ENCODE measurements at regions not wholly inside any gene's neighbourhood (a gene's known extent, or its start where the extent isn't known, plus 50 kb on each side); places are given as distances from the start of the nearest gene placed in this dataset.

GRCh38 chr9:17955409-17955808, 376.5 kb downstream of the SH3GL2 start:
- Histone ChIP-seq H3K27ac (no peak overlapping the region), H3K36me3 (no peaks in the 10 kb centered on the region), H3K4me1 (no peaks in the 10 kb centered on the region), H3K27me3 (no peaks in the 10 kb centered on the region), H3K4me3 (no peak overlapping the region), H3K9me3 (no peaks in the 10 kb centered on the region)
- intact Hi-C loops (cut with DNase I): loop anchor here in 1 of 10 donors (10.0 kb wide), 1 partner anchor 61 kb away; no protein-coding TSS in a partner anchor
- no peak for TF ChIP-seq POLR2A (IDR thresholded peaks at IDR 0.05)
- TF ChIP-seq, protein P1, sequence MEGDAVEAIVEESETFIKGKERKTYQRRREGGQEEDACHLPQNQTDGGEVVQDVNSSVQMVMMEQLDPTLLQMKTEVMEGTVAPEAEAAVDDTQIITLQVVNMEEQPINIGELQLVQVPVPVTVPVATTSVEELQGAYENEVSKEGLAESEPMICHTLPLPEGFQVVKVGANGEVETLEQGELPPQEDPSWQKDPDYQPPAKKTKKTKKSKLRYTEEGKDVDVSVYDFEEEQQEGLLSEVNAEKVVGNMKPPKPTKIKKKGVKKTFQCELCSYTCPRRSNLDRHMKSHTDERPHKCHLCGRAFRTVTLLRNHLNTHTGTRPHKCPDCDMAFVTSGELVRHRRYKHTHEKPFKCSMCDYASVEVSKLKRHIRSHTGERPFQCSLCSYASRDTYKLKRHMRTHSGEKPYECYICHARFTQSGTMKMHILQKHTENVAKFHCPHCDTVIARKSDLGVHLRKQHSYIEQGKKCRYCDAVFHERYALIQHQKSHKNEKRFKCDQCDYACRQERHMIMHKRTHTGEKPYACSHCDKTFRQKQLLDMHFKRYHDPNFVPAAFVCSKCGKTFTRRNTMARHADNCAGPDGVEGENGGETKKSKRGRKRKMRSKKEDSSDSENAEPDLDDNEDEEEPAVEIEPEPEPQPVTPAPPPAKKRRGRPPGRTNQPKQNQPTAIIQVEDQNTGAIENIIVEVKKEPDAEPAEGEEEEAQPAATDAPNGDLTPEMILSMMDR (IDR thresholded peaks at IDR 0.05): no peak
- WGBS, 4 donors: 74 to 83% (median 78%) methylated on average over 2 of the region's 2 CpGs
- no peak for ATAC-seq
- DNase-seq: no peak

GRCh38 chr9:17958363-17958762, 379.5 kb downstream of the SH3GL2 start:
- TF ChIP-seq, protein P1 (IDR thresholded peaks at IDR 0.05): no peak
- no peak for TF ChIP-seq POLR2A (IDR thresholded peaks at IDR 0.05)
- intact Hi-C loops (cut with DNase I): loop anchor here in 1 of 10 donors (10.0 kb wide), 1 partner anchor 64 kb away; no protein-coding TSS in a partner anchor
- no peaks in the 10 kb centered on the region for H3K36me3 ChIP-seq
- no peak for DNase-seq
- H3K4me3 ChIP-seq: no peak overlapping the region
- H3K27me3 ChIP-seq: no peaks in the 10 kb centered on the region
- 72 to 85% (median 75%) methylated on average over 2 of the region's 2 CpGs for WGBS, 4 donors
- no peak overlapping the region for H3K27ac ChIP-seq
- no peaks in the 10 kb centered on the region for H3K9me3 ChIP-seq
- peaks cover 0 to 14% (median 0%) of the 10 kb centered on the region in 12 donors for H3K4me1 ChIP-seq
- ATAC-seq: no peak

- Histone ChIP-seq H3K36me3 (no peaks in the 10 kb centered on the region), H3K9me3 (no peaks in the 10 kb centered on the region), H3K27ac (peak overlapping the region in 1 of 12 donors; percentile 7), H3K4me3 (no peak overlapping the region), H3K27me3 (no peaks in the 10 kb centered on the region), H3K4me1 (peaks cover 0 to 16% (median 0%) of the 10 kb centered on the region in 12 donors)
- 7 to 14% (median 8%) methylated on average over 3 of the region's 3 CpGs for WGBS, 4 donors
- ATAC-seq: peak in 3 of 4 donors; percentile 86 to 95 (median 91)
- peak in 3 of 5 donors; percentile 15 to 55 (median 16) for DNase-seq
- TF ChIP-seq POLR2A (IDR thresholded peaks at IDR 0.05): no peak
- TF ChIP-seq, protein P1 (IDR thresholded peaks at IDR 0.05): no peak
- intact Hi-C loops (cut with DNase I): loop anchor here in 1 of 10 donors (10.0 kb wide), 1 partner anchor 138 kb away; no protein-coding TSS in a partner anchor
Measured at GRCh38 chr9:17962747-17963146, 383.9 kb downstream of the SH3GL2 start.

- H3K4me3 ChIP-seq: no peak overlapping the region
- intact Hi-C loops (cut with DNase I): loop anchor here in 1 of 10 donors (10.0 kb wide), 1 partner anchor 139 kb away; no protein-coding TSS in a partner anchor
- 53 to 66% (median 57%) methylated on average over 5 of the region's 5 CpGs for WGBS, 4 donors
- TF ChIP-seq, protein P1 (IDR thresholded peaks at IDR 0.05): no peak
- TF ChIP-seq POLR2A (IDR thresholded peaks at IDR 0.05): no peak
- ATAC-seq: no peak
- H3K36me3 ChIP-seq: no peaks in the 10 kb centered on the region
- H3K27ac ChIP-seq: peak overlapping the region in 1 of 12 donors; percentile 7
- H3K9me3 ChIP-seq: no peaks in the 10 kb centered on the region
- peaks cover 0 to 16% (median 0%) of the 10 kb centered on the region in 12 donors for H3K4me1 ChIP-seq
- H3K27me3 ChIP-seq: no peaks in the 10 kb centered on the region
- no peak for DNase-seq
Measured at GRCh38 chr9:17963498-17963897, 384.6 kb downstream of the SH3GL2 start.

All from heart left ventricle (tissue), 16 donors.